HepG2 (cell line): ENCODE measurements at regions not wholly inside any gene's neighbourhood (a gene's known extent, or its start where the extent isn't known, plus 50 kb on each side); places are given as distances from the start of the nearest gene placed in this dataset.

Experiments used
- ATAC-seq: fragments of 200-7000 bp; cut with Tn5 transposase; 3 replicates; pipeline ENCODE4 v1.9.1; 2020; ENCODE audit warnings: mild to moderate bottlenecking, moderate library complexity
- BruUV-seq: library from RNA; stranded (reverse); fragments of 400-500 nt; replicated peaks from 2 replicates; lab custom pipeline; 2021; lab: Mats Ljungman, UMichigan
- CTCF ChIA-PET: fragments of 300-600 bp; formaldehyde crosslinking; extraction: SDS; loops from one replicate; lab custom pipeline; 2021; ENCODE audit warnings: low total read pairs, inconsistent platforms, low intra/inter-chr PET ratio; lab: Yijun Ruan, JAX
- POLR2A ChIA-PET: fragments of 350-600 bp; sonication (Branson Sonifier 250); formaldehyde crosslinking; loops from one replicate; lab custom pipeline; 2020; ENCODE audit warnings: antibody characterized with exemption, inconsistent platforms; lab: Yijun Ruan, JAX
- DNase-seq: peaks from one replicate; pipeline ENCODE4 v3.0.0-alpha.2; 2015; ENCODE audit warnings: low spot score
- FAIRE-seq: peaks from 3 replicates; lab custom pipeline; 2011; peaks lifted over from hg19 to GRCh38; lab: Jason Lieb, UNC
- H2AFZ ChIP-seq: one replicate; pipeline ENCODE4 v1.6.1; 2011; ENCODE audit warnings: low read length, inconsistent platforms
- H3K27ac ChIP-seq: fragments of 300-600 bp; 3 replicates; pipeline ENCODE4 v1.8.0; 2011; ENCODE audit warnings: mixed run types, mild to moderate bottlenecking, mixed read lengths, low read length, inconsistent platforms; ENCODE audit not compliant: insufficient read depth; ENCODE audit errors: extremely low read length
- H3K27me3 ChIP-seq, 2 experiments: fragments of 200-600 bp in 1 of 2; 2 replicates in 1 of 2; 3 replicates in 1 of 2; pipeline versions ENCODE4 v1.6.0 to v1.8.0; 2011; ENCODE audit warnings: low read length in 2 of 2, mild to moderate bottlenecking in 2 of 2, moderate library complexity in 2 of 2, inconsistent platforms in 1 of 2; ENCODE audit not compliant: insufficient read depth in 2 of 2, control insufficient read depth in 1 of 2
- H3K36me3 ChIP-seq, 2 experiments: fragments of 200-600 bp in 1 of 2; replicated peaks in 1 of 2; 2 replicates in 1 of 2; 3 replicates in 1 of 2; pipeline versions ENCODE4 v1.5.1 to v1.8.0; 2011; ENCODE audit warnings: low read length in 2 of 2, inconsistent platforms in 1 of 2; ENCODE audit not compliant: insufficient read depth in 2 of 2, control insufficient read depth in 1 of 2
- H3K4me1 ChIP-seq: 2 replicates; pipeline ENCODE4 v1.5.1; 2012; ENCODE audit warnings: low read length, inconsistent platforms; ENCODE audit not compliant: insufficient read depth
- H3K4me2 ChIP-seq: 2 replicates; pipeline ENCODE4 v1.6.0; 2011; ENCODE audit warnings: low read depth, low read length, inconsistent platforms
- H3K4me3 ChIP-seq, 3 experiments: fragments of 200-600 bp in 1 of 3; sonication (generic), shearing (Covaris generic) in 1 of 3; replicated peaks in 1 of 3; 2 replicates each; pipeline ENCODE4 v1.5.1; 2011 to 2016; ENCODE audit warnings: low read length in 3 of 3, inconsistent platforms in 2 of 3, low read depth in 2 of 3, mild to moderate bottlenecking in 2 of 3, control low read depth in 1 of 3, mixed read lengths in 1 of 3; ENCODE audit not compliant: insufficient read depth in 1 of 3
- H3K79me2 ChIP-seq: one replicate; pipeline ENCODE4 v1.6.1; 2011; ENCODE audit warnings: low read length, inconsistent platforms; ENCODE audit not compliant: insufficient read depth
- H3K9ac ChIP-seq: 2 replicates; pipeline ENCODE4 v1.6.0; 2011; ENCODE audit warnings: mild to moderate bottlenecking, low read depth, low read length, inconsistent platforms; ENCODE audit not compliant: insufficient read depth
- H3K9me3 ChIP-seq: 2 replicates; pipeline ENCODE4 v1.5.1; 2012; ENCODE audit warnings: mild to moderate bottlenecking, low read length
- H4K20me1 ChIP-seq: 2 replicates; pipeline ENCODE4 v1.6.0; 2011; ENCODE audit warnings: inconsistent platforms, mild to moderate bottlenecking, low read length, moderate library complexity; ENCODE audit not compliant: insufficient read depth
- ATF7 ChIP-seq, 2 experiments: fragments of 450-650 bp in 1 of 2; sonication (generic) in 1 of 2; formaldehyde crosslinking in 1 of 2; IDR thresholded peaks; 2 replicates each; pipeline versions ENCODE4 v1.4.0 to v1.6.1; 2016 to 2020; ENCODE audit warnings: antibody characterized with exemption in 1 of 2, mild to moderate bottlenecking in 1 of 2, missing genetic modification reagents in 1 of 2
- CENPT ChIP-seq: sonication (generic); formaldehyde crosslinking; IDR thresholded peaks from 2 replicates; pipeline ENCODE4 v1.8.0; 2022; ENCODE audit warnings: low read depth, mild to moderate bottlenecking, moderate library complexity, missing genetic modification reagents
- CREB1 ChIP-seq, 2 experiments: fragments of 450-650 bp in 1 of 2; IDR thresholded peaks; 2 replicates each; pipeline ENCODE4 v1.6.1; 2016 to 2017; ENCODE audit warnings: control low read depth in 1 of 2, mild to moderate bottlenecking in 1 of 2, missing compliant biosample characterization in 1 of 2, missing genetic modification characterization in 1 of 2
- DNMT1 ChIP-seq: sonication (generic); formaldehyde crosslinking; IDR thresholded peaks from 2 replicates; pipeline ENCODE4 v1.5.1; 2020; ENCODE audit warnings: mild to moderate bottlenecking, missing genetic modification reagents
- FOXO1 ChIP-seq: sonication (generic); formaldehyde crosslinking; IDR thresholded peaks from 2 replicates; pipeline ENCODE4 v1.4.0; 2020; ENCODE audit warnings: missing genetic modification reagents
- GFI1 ChIP-seq: sonication (generic); formaldehyde crosslinking; IDR thresholded peaks from 2 replicates; pipeline ENCODE4 v1.5.0; 2020; ENCODE audit warnings: missing genetic modification reagents, mild to moderate bottlenecking, borderline replicate concordance
- HMGA1 ChIP-seq: sonication (generic); formaldehyde crosslinking; conservative IDR thresholded peaks from 2 replicates; pipeline ENCODE4 v1.4.0; 2020; ENCODE audit warnings: missing genetic modification reagents
- KDM1A ChIP-seq: IDR thresholded peaks from 2 replicates; pipeline ENCODE4 v1.6.1; 2016; ENCODE audit warnings: missing compliant biosample characterization
- MLLT10 ChIP-seq: sonication (generic); formaldehyde crosslinking; IDR thresholded peaks from 2 replicates; pipeline ENCODE4 v1.4.0; 2020; ENCODE audit warnings: missing genetic modification reagents
- NAIF1 ChIP-seq: sonication (generic); formaldehyde crosslinking; IDR thresholded peaks from 2 replicates; pipeline ENCODE4 v1.5.0; 2020; ENCODE audit warnings: mild to moderate bottlenecking, missing genetic modification reagents, borderline replicate concordance
- PITX1 ChIP-seq: sonication (generic); formaldehyde crosslinking; IDR thresholded peaks from 2 replicates; pipeline ENCODE4 v1.5.1; 2020; ENCODE audit warnings: mild to moderate bottlenecking, missing genetic modification reagents
- RAD51 ChIP-seq: fragments of 450-650 bp; IDR thresholded peaks from 2 replicates; pipeline ENCODE4 v1.6.1; 2016; ENCODE audit warnings: borderline replicate concordance
- ZNF781 ChIP-seq: sonication (generic); formaldehyde crosslinking; IDR thresholded peaks from 2 replicates; pipeline ENCODE4 v1.5.1; 2020; ENCODE audit warnings: borderline replicate concordance, mild to moderate bottlenecking, missing genetic modification reagents; ENCODE audit errors: not compliant biosample characterization
- ZNF839 ChIP-seq: sonication (generic); formaldehyde crosslinking; IDR thresholded peaks from 2 replicates; pipeline ENCODE4 v1.4.0; 2020; ENCODE audit warnings: missing genetic modification reagents, mild to moderate bottlenecking, borderline replicate concordance
- WGBS: methylation state at CpG from one replicate; pipeline ENCODE4 v1.1.6; 2017; ENCODE audit warnings: low lambda C conversion rate; 5-methylcytosine and 5-hydroxymethylcytosine counted together
- in situ Hi-C: cut with HindIII; loops from 2 replicates; pipeline ENCODE4 v1.10.0; 2017; ENCODE audit warnings: low pct_unique_long_range_greater_than_20kb; ENCODE audit not compliant: extremely low pct_ligation_motif_present
- intact Hi-C: fragments of 100-400 bp; cut with micrococcal nuclease; formaldehyde crosslinking; loops from one replicate; pipeline ENCODE4 v1.10.0; 2022; ENCODE audit not compliant: unreplicated experiment
- TF ChIP-seq, protein P1 (sequence below): sonication (generic); formaldehyde crosslinking; IDR thresholded peaks from 2 replicates; pipeline ENCODE4 v1.9.0; 2021; ENCODE audit warnings: missing genetic modification reagents, borderline replicate concordance
- TF ChIP-seq, protein P2 (sequence below): IDR thresholded peaks from 2 replicates; pipeline ENCODE4 v1.6.1; 2016; ENCODE audit warnings: missing compliant biosample characterization, missing genetic modification reagents, borderline replicate concordance
- TF ChIP-seq, protein P3 (sequence below): sonication (generic); formaldehyde crosslinking; IDR thresholded peaks from 2 replicates; pipeline ENCODE4 v1.8.0; 2022; ENCODE audit warnings: mild to moderate bottlenecking, missing genetic modification reagents

DNA sequence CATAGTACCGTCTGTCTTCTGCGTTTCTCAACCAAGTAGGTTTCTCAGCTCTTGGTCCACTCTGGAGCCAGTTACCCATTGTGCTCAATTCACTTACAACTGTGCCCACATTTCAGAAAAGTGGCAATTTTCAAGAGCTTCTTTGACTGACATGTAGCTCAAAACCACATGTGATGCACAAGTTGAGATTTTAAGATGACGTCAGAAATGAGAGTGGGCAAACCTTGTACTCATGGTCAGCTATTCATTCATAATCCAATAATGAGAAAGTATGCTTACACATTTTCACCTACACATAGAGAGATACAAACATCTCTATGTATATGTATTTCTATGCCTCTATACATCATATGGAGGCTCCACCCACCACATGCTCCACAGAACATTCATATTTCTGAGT, 487.2 kb upstream of the AKR1E2 start:
- in situ Hi-C loops: no loop called here
- POLR2A ChIA-PET: no interaction called here
- CTCF ChIA-PET: no interaction called here
- BruUV-seq: no TSS peak
- H3K27me3 ChIP-seq: no peaks in the 10 kb centered on the region
- 65% methylated on average over 3 of the region's 3 CpGs for WGBS
- H3K36me3 ChIP-seq: no peaks in the 10 kb centered on the region
- TF ChIP-seq GFI1 (CRISPR knock-in tag) (no peak), RAD51 (no peak), MLLT10 (CRISPR knock-in tag) (no peak), ZNF839 (CRISPR knock-in tag) (no peak), KDM1A (no peak), ZNF781 (CRISPR knock-in tag) (no peak), NAIF1 (no peak), CENPT (CRISPR knock-in tag) (no peak), PITX1 (CRISPR knock-in tag) (no peak), FOXO1 (CRISPR knock-in tag) (no peak), ATF7 (IDR thresholded peaks at IDR 0.05) (peak; percentile 87), ATF7 (CRISPR knock-in tag; IDR thresholded peaks at IDR 0.05) (no peak), HMGA1 (CRISPR knock-in tag) (no peak), DNMT1 (no peak), CREB1 (IDR thresholded peaks at IDR 0.05) (peak; percentile 75), CREB1 (CRISPR knock-in tag; IDR thresholded peaks at IDR 0.05) (no peak)
- TF ChIP-seq, protein P1, sequence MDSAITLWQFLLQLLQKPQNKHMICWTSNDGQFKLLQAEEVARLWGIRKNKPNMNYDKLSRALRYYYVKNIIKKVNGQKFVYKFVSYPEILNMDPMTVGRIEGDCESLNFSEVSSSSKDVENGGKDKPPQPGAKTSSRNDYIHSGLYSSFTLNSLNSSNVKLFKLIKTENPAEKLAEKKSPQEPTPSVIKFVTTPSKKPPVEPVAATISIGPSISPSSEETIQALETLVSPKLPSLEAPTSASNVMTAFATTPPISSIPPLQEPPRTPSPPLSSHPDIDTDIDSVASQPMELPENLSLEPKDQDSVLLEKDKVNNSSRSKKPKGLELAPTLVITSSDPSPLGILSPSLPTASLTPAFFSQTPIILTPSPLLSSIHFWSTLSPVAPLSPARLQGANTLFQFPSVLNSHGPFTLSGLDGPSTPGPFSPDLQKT (CRISPR knock-in tag): no peak
- TF ChIP-seq, protein P2, sequence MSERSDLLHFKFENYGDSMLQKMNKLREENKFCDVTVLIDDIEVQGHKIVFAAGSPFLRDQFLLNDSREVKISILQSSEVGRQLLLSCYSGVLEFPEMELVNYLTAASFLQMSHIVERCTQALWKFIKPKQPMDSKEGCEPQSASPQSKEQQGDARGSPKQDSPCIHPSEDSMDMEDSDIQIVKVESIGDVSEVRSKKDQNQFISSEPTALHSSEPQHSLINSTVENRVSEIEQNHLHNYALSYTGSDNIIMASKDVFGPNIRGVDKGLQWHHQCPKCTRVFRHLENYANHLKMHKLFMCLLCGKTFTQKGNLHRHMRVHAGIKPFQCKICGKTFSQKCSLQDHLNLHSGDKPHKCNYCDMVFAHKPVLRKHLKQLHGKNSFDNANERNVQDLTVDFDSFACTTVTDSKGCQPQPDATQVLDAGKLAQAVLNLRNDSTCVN (CRISPR knock-in tag): no peak
- TF ChIP-seq, protein P3, sequence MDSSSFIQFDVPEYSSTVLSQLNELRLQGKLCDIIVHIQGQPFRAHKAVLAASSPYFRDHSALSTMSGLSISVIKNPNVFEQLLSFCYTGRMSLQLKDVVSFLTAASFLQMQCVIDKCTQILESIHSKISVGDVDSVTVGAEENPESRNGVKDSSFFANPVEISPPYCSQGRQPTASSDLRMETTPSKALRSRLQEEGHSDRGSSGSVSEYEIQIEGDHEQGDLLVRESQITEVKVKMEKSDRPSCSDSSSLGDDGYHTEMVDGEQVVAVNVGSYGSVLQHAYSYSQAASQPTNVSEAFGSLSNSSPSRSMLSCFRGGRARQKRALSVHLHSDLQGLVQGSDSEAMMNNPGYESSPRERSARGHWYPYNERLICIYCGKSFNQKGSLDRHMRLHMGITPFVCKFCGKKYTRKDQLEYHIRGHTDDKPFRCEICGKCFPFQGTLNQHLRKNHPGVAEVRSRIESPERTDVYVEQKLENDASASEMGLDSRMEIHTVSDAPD: no peak
- H3K4me3 ChIP-seq: no peak overlapping the region
- no peak overlapping the region for H2AFZ ChIP-seq
- intact Hi-C loops: no loop called here
- peaks cover 13% of the 10 kb centered on the region for H3K9me3 ChIP-seq
- FAIRE-seq (no peak), ATAC-seq (no peak), DNase-seq (no peak)
- no peak overlapping the region for H3K9ac ChIP-seq
- H4K20me1 ChIP-seq: no peaks in the 10 kb centered on the region
- no peaks in the 10 kb centered on the region for H3K4me1 ChIP-seq
- H3K4me2 ChIP-seq: no peak overlapping the region
- no peak overlapping the region for H3K27ac ChIP-seq
- H3K79me2 ChIP-seq: no peaks in the 10 kb centered on the region
